IPS-18c (cell line): ENCODE measurements at regions not wholly inside any gene's neighbourhood (a gene's known extent, or its start where the extent isn't known, plus 50 kb on each side); places are given as distances from the start of the nearest gene placed in this dataset.

Experiments used
- H3K4me3 ChIP-seq: 2 replicates; pipeline ENCODE4 v1.7.0; 2013; ENCODE audit warnings: low read depth, mild to moderate bottlenecking, low read length, moderate library complexity; ENCODE audit not compliant: insufficient read depth
- H3K9me3 ChIP-seq: one replicate; pipeline ENCODE4 v1.6.1; 2013; ENCODE audit warnings: mild to moderate bottlenecking, low read length, moderate library complexity; ENCODE audit not compliant: control insufficient read depth, insufficient read depth

- Histone ChIP-seq H3K4me3 (no peak overlapping the region), H3K9me3 (peaks cover 4% of the 10 kb centered on the region)
Measured at GRCh38 chr2:118190474-118190873, 102.2 kb downstream of the INSIG2 start.

- Histone ChIP-seq H3K4me3 (peak overlapping the region; percentile 69; the same call in 1 of the 2 replicates), H3K9me3 (peaks cover 4% of the 10 kb centered on the region)
Measured at GRCh38 chr2:118186858-118187254, 98.6 kb downstream of the INSIG2 start.

GRCh38 chr2:118186110-118186857 is 98.0 kb downstream of the INSIG2 start:
- Histone ChIP-seq H3K9me3 (peaks cover 4% of the 10 kb centered on the region), H3K4me3 (peak overlapping the region; percentile 69)

GRCh38 chr2:118185210-118186109 is 97.2 kb downstream of the INSIG2 start:
- Histone ChIP-seq H3K4me3 (peak overlapping the region; percentile 69), H3K9me3 (peaks cover 4% of the 10 kb centered on the region)

GRCh38 chr2:118183381-118183780 is 95.1 kb downstream of the INSIG2 start:
- H3K9me3 ChIP-seq = peaks cover 4% of the 10 kb centered on the region
- no peak overlapping the region for H3K4me3 ChIP-seq

GRCh38 chr2:118179445-118179844 is 91.2 kb downstream of the INSIG2 start:
- no peaks in the 10 kb centered on the region for H3K9me3 ChIP-seq

GRCh38 chr2:118177884-118178283 is 89.6 kb downstream of the INSIG2 start:
- no peaks in the 10 kb centered on the region for H3K9me3 ChIP-seq
- H3K4me3 ChIP-seq = no peak overlapping the region

More at GRCh38 chr2:118179445-118179844, 91.2 kb downstream of the INSIG2 start:
- H3K4me3 ChIP-seq = no peak overlapping the region

GRCh38 chr2:118177318-118177717 is 89.0 kb downstream of the INSIG2 start:
- no peak overlapping the region for H3K4me3 ChIP-seq
- no peaks in the 10 kb centered on the region for H3K9me3 ChIP-seq

GRCh38 chr2:118176601-118177000 is 88.3 kb downstream of the INSIG2 start:
- Histone ChIP-seq H3K4me3 (no peak overlapping the region), H3K9me3 (no peaks in the 10 kb centered on the region)

GRCh38 chr2:118171546-118171945 is 83.3 kb downstream of the INSIG2 start:
- H3K9me3 ChIP-seq = no peaks in the 10 kb centered on the region
- H3K4me3 ChIP-seq = no peak overlapping the region

- Histone ChIP-seq H3K9me3 (no peaks in the 10 kb centered on the region), H3K4me3 (no peak overlapping the region)
Measured at GRCh38 chr2:118169359-118170005, 81.2 kb downstream of the INSIG2 start.

- Histone ChIP-seq H3K9me3 (no peaks in the 10 kb centered on the region), H3K4me3 (no peak overlapping the region)
Measured at GRCh38 chr2:118168615-118169014, 80.3 kb downstream of the INSIG2 start.

- Histone ChIP-seq H3K9me3 (no peaks in the 10 kb centered on the region), H3K4me3 (no peak overlapping the region)
Measured at GRCh38 chr2:118167026-118167425, 78.8 kb downstream of the INSIG2 start.

GRCh38 chr2:118166242-118166641 is 78.0 kb downstream of the INSIG2 start:
- Histone ChIP-seq H3K4me3 (no peak overlapping the region), H3K9me3 (no peaks in the 10 kb centered on the region)

GRCh38 chr2:118165595-118165994 is 77.3 kb downstream of the INSIG2 start:
- Histone ChIP-seq H3K4me3 (no peak overlapping the region), H3K9me3 (no peaks in the 10 kb centered on the region)
